ENCODE measurements at regions not wholly inside any gene's neighbourhood (a gene's known extent, or its start where the extent isn't known, plus 50 kb on each side); places are given as distances from the start of the nearest gene placed in this dataset.

GRCh38 chr3:61311044-61311443 lies 59.8 kb upstream of the FHIT start:
- H3K9me3 ChIP-seq (ENCODE audit: low read length): no peaks in the 10 kb centered on the region
- H3K27ac Mint-ChIP-seq: no peak overlapping the region
- H3K4me1 ChIP-seq (ENCODE audit: insufficient read depth, low read length): no peaks in the 10 kb centered on the region
- DNase-seq: no peak
- no peak overlapping the region for H3K4me3 Mint-ChIP-seq
- H3K4me1 Mint-ChIP-seq: no peaks in the 10 kb centered on the region
- POLR2A ChIA-PET: no interaction called here
- H3K9me3 Mint-ChIP-seq: peaks cover 0 to under 1% (median 0%) of the 10 kb centered on the region in 5 donors
- CTCF ChIA-PET: no interaction called here
- no peaks in the 10 kb centered on the region for H3K36me3 ChIP-seq (ENCODE audit: insufficient read depth, low read length)
- no peaks in the 10 kb centered on the region for H3K27me3 ChIP-seq (ENCODE audit: insufficient read depth, low read length, poor library complexity, severe bottlenecking)
- H3K36me3 Mint-ChIP-seq: no peaks in the 10 kb centered on the region
- H3K27me3 Mint-ChIP-seq: peaks cover 4 to 8% of the 10 kb centered on the region in 2 donors
- H3K4me3 ChIP-seq (ENCODE audit: low read length): no peak overlapping the region
- H3K27ac ChIP-seq (ENCODE audit: low read depth, low read length): no peak overlapping the region

- peaks cover 0 to 2% (median 0%) of the 10 kb centered on the region in 5 donors for H3K9me3 Mint-ChIP-seq
- H3K27ac ChIP-seq (ENCODE audit: low read depth, low read length): no peak overlapping the region
- ChIA-PET CTCF (no interaction called here), POLR2A (no interaction called here)
- no peaks in the 10 kb centered on the region for H3K27me3 ChIP-seq (ENCODE audit: insufficient read depth, low read length, poor library complexity, severe bottlenecking)
- H3K27me3 Mint-ChIP-seq: peaks cover 4 to 16% of the 10 kb centered on the region in 2 donors
- H3K27ac Mint-ChIP-seq: no peak overlapping the region
- DNase-seq: no peak
- no peaks in the 10 kb centered on the region for H3K36me3 Mint-ChIP-seq
- H3K4me3 ChIP-seq (ENCODE audit: low read length): no peak overlapping the region
- H3K36me3 ChIP-seq (ENCODE audit: insufficient read depth, low read length): no peaks in the 10 kb centered on the region
- H3K4me1 Mint-ChIP-seq: no peaks in the 10 kb centered on the region
- no peaks in the 10 kb centered on the region for H3K4me1 ChIP-seq (ENCODE audit: insufficient read depth, low read length)
- H3K9me3 ChIP-seq (ENCODE audit: low read length): no peaks in the 10 kb centered on the region
- H3K4me3 Mint-ChIP-seq: no peak overlapping the region
Observed at GRCh38 chr3:61315871-61316270, 64.6 kb upstream of the FHIT start.

GRCh38 chr3:61323094-61323493 lies 71.8 kb upstream of the FHIT start:
- peaks cover 0 to 4% of the 10 kb centered on the region in 2 donors for H3K27me3 Mint-ChIP-seq
- peaks cover 0 to 1% (median 0%) of the 10 kb centered on the region in 5 donors for H3K9me3 Mint-ChIP-seq
- H3K36me3 Mint-ChIP-seq: peaks cover 0 to 2% (median 0%) of the 10 kb centered on the region in 3 donors
- no peaks in the 10 kb centered on the region for H3K4me1 Mint-ChIP-seq
- Histone ChIP-seq H3K27me3 (ENCODE audit: insufficient read depth, low read length, poor library complexity, severe bottlenecking) (no peaks in the 10 kb centered on the region), H3K4me3 (ENCODE audit: low read length) (no peak overlapping the region), H3K4me1 (ENCODE audit: insufficient read depth, low read length) (no peaks in the 10 kb centered on the region), H3K27ac (ENCODE audit: low read depth, low read length) (no peak overlapping the region), H3K36me3 (ENCODE audit: insufficient read depth, low read length) (no peaks in the 10 kb centered on the region), H3K9me3 (ENCODE audit: low read length) (no peaks in the 10 kb centered on the region)
- ChIA-PET POLR2A (no interaction called here), CTCF (no interaction called here)
- no peak overlapping the region for H3K27ac Mint-ChIP-seq
- H3K4me3 Mint-ChIP-seq: no peak overlapping the region
- DNase-seq: no peak

GRCh38 chr3:61331929-61332552 lies 80.8 kb upstream of the FHIT start:
- CTCF ChIA-PET: no interaction called here

GRCh38 chr3:61333192-61333961 lies 82.1 kb upstream of the FHIT start:
- Mint-ChIP-seq H3K9me3 (no peaks in the 10 kb centered on the region), H3K4me3 (no peak overlapping the region), H3K4me1 (no peaks in the 10 kb centered on the region), H3K27me3 (peaks cover 0 to 3% of the 10 kb centered on the region in 2 donors), H3K27ac (no peak overlapping the region), H3K36me3 (no peaks in the 10 kb centered on the region)
- H3K4me3 ChIP-seq (ENCODE audit: low read length): no peak overlapping the region
- no peaks in the 10 kb centered on the region for H3K27me3 ChIP-seq (ENCODE audit: insufficient read depth, low read length, poor library complexity, severe bottlenecking)
- H3K36me3 ChIP-seq (ENCODE audit: insufficient read depth, low read length): no peaks in the 10 kb centered on the region
- no peak overlapping the region for H3K27ac ChIP-seq (ENCODE audit: low read depth, low read length)
- ChIA-PET CTCF (no interaction called here), POLR2A (no interaction called here)
- H3K4me1 ChIP-seq (ENCODE audit: insufficient read depth, low read length): no peaks in the 10 kb centered on the region
- no peak for DNase-seq
- H3K9me3 ChIP-seq (ENCODE audit: low read length): no peaks in the 10 kb centered on the region

More at GRCh38 chr3:61331929-61332552, 80.8 kb upstream of the FHIT start:
- Histone ChIP-seq H3K27ac (ENCODE audit: low read depth, low read length) (no peak overlapping the region), H3K4me1 (ENCODE audit: insufficient read depth, low read length) (no peaks in the 10 kb centered on the region), H3K9me3 (ENCODE audit: low read length) (no peaks in the 10 kb centered on the region), H3K4me3 (ENCODE audit: low read length) (no peak overlapping the region), H3K27me3 (ENCODE audit: insufficient read depth, low read length, poor library complexity, severe bottlenecking) (no peaks in the 10 kb centered on the region), H3K36me3 (ENCODE audit: insufficient read depth, low read length) (no peaks in the 10 kb centered on the region)
- no peak for DNase-seq
- H3K36me3 Mint-ChIP-seq: no peaks in the 10 kb centered on the region
- POLR2A ChIA-PET: no interaction called here
- no peaks in the 10 kb centered on the region for H3K4me1 Mint-ChIP-seq
- no peaks in the 10 kb centered on the region for H3K9me3 Mint-ChIP-seq
- H3K27ac Mint-ChIP-seq: no peak overlapping the region
- H3K4me3 Mint-ChIP-seq: no peak overlapping the region
- H3K27me3 Mint-ChIP-seq: peaks cover 0 to 3% of the 10 kb centered on the region in 2 donors

- ChIA-PET POLR2A (no interaction called here), CTCF (no interaction called here)
- no peak overlapping the region for H3K27ac ChIP-seq (ENCODE audit: low read depth, low read length)
- no peak overlapping the region for H3K4me3 Mint-ChIP-seq
- no peaks in the 10 kb centered on the region for H3K9me3 ChIP-seq (ENCODE audit: low read length)
- no peak for DNase-seq
- no peaks in the 10 kb centered on the region for H3K27me3 ChIP-seq (ENCODE audit: insufficient read depth, low read length, poor library complexity, severe bottlenecking)
- peaks cover 0 to 3% of the 10 kb centered on the region in 2 donors for H3K27me3 Mint-ChIP-seq
- peaks cover 0 to 2% (median 0%) of the 10 kb centered on the region in 5 donors for H3K9me3 Mint-ChIP-seq
- H3K4me3 ChIP-seq (ENCODE audit: low read length): no peak overlapping the region
- no peaks in the 10 kb centered on the region for H3K36me3 Mint-ChIP-seq
- H3K4me1 ChIP-seq (ENCODE audit: insufficient read depth, low read length): no peaks in the 10 kb centered on the region
- no peak overlapping the region for H3K27ac Mint-ChIP-seq
- H3K4me1 Mint-ChIP-seq: no peaks in the 10 kb centered on the region
- H3K36me3 ChIP-seq (ENCODE audit: insufficient read depth, low read length): no peaks in the 10 kb centered on the region
Observed at GRCh38 chr3:61334783-61335182, 83.5 kb upstream of the FHIT start.

GRCh38 chr3:61340931-61341461 lies 89.7 kb upstream of the FHIT start:
- peaks cover 0 to 10% of the 10 kb centered on the region in 2 donors for H3K27me3 Mint-ChIP-seq
- Histone ChIP-seq H3K27ac (ENCODE audit: low read depth, low read length) (no peak overlapping the region), H3K4me1 (ENCODE audit: insufficient read depth, low read length) (no peaks in the 10 kb centered on the region), H3K9me3 (ENCODE audit: low read length) (no peaks in the 10 kb centered on the region), H3K4me3 (ENCODE audit: low read length) (no peak overlapping the region), H3K36me3 (ENCODE audit: insufficient read depth, low read length) (no peaks in the 10 kb centered on the region), H3K27me3 (ENCODE audit: insufficient read depth, low read length, poor library complexity, severe bottlenecking) (no peaks in the 10 kb centered on the region)
- H3K9me3 Mint-ChIP-seq: peaks cover 0 to 5% (median 0%) of the 10 kb centered on the region in 5 donors
- H3K36me3 Mint-ChIP-seq: no peaks in the 10 kb centered on the region
- no peak overlapping the region for H3K4me3 Mint-ChIP-seq
- no peak overlapping the region for H3K27ac Mint-ChIP-seq
- ChIA-PET POLR2A (no interaction called here), CTCF (no interaction called here)
- no peak for DNase-seq
- H3K4me1 Mint-ChIP-seq: no peaks in the 10 kb centered on the region

GRCh38 chr3:61343543-61343942 lies 92.3 kb upstream of the FHIT start:
- Mint-ChIP-seq H3K27me3 (peaks cover 0 to 10% of the 10 kb centered on the region in 2 donors), H3K27ac (no peak overlapping the region), H3K9me3 (peaks cover 0 to 5% (median 1%) of the 10 kb centered on the region in 5 donors), H3K4me3 (no peak overlapping the region), H3K4me1 (no peaks in the 10 kb centered on the region), H3K36me3 (no peaks in the 10 kb centered on the region)
- Histone ChIP-seq H3K4me1 (ENCODE audit: insufficient read depth, low read length) (no peaks in the 10 kb centered on the region), H3K36me3 (ENCODE audit: insufficient read depth, low read length) (no peaks in the 10 kb centered on the region), H3K27ac (ENCODE audit: low read depth, low read length) (no peak overlapping the region), H3K9me3 (ENCODE audit: low read length) (no peaks in the 10 kb centered on the region), H3K27me3 (ENCODE audit: insufficient read depth, low read length, poor library complexity, severe bottlenecking) (no peaks in the 10 kb centered on the region), H3K4me3 (ENCODE audit: low read length) (no peak overlapping the region)
- ChIA-PET POLR2A (no interaction called here), CTCF (no interaction called here)
- no peak for DNase-seq

All from CD8-positive, alpha-beta memory T cell (primary cell).